K562 (cell line): ENCODE measurements at regions not wholly inside any gene's neighbourhood (a gene's known extent, or its start where the extent isn't known, plus 50 kb on each side); places are given as distances from the start of the nearest gene placed in this dataset.

Experiments used
- FOXP1 ChIP-seq: sonication (generic); formaldehyde crosslinking; IDR thresholded peaks from 2 replicates; pipeline ENCODE4 v1.8.0; 2022; ENCODE audit warnings: mild to moderate bottlenecking, missing genetic modification reagents
- HINFP ChIP-seq: fragments of 450-650 bp; conservative IDR thresholded peaks from 2 replicates; pipeline ENCODE4 v1.6.1; 2016; ENCODE audit warnings: missing genetic modification characterization, low read depth, mild to moderate bottlenecking, control low read depth, missing compliant biosample characterization
- NFE2L1 ChIP-seq: fragments of 450-650 bp; IDR thresholded peaks from 2 replicates; pipeline ENCODE4 v1.6.1; 2016; ENCODE audit warnings: missing genetic modification characterization, low read depth, mild to moderate bottlenecking, missing compliant biosample characterization, moderate library complexity, borderline replicate concordance
- POLR2A ChIP-seq: fragments of 450-650 bp; conservative IDR thresholded peaks from 2 replicates; pipeline ENCODE4 v1.6.1; 2016
- RFX5 ChIP-seq: IDR thresholded peaks from 2 replicates; pipeline ENCODE4 v1.6.1; 2011; ENCODE audit warnings: low read depth, mild to moderate bottlenecking, improper control_type of control experiment, low read length
- SMC3 ChIP-seq: conservative IDR thresholded peaks from 2 replicates; pipeline ENCODE4 v1.6.1; 2011; ENCODE audit warnings: low read depth, low read length, improper control_type of control experiment; ENCODE audit not compliant: insufficient read depth
- SRSF9 ChIP-seq: fragments of 200-400 bp; formaldehyde crosslinking; IDR thresholded peaks from 2 replicates; pipeline ENCODE4 v1.6.1; 2017; ENCODE audit warnings: low read depth, low read length, borderline replicate concordance
- ZHX1 ChIP-seq: fragments of 150-350 bp; conservative IDR thresholded peaks from 2 replicates; pipeline ENCODE4 v1.6.1; 2014; ENCODE audit warnings: low read length
- ZNF512 ChIP-seq: IDR thresholded peaks from 2 replicates; pipeline ENCODE4 v1.6.1; 2016; ENCODE audit warnings: missing genetic modification characterization, missing compliant biosample characterization
- ZNF780A ChIP-seq: fragments of 250-450 bp; sonication (Bioruptor Pico); IDR thresholded peaks from 2 replicates; pipeline ENCODE4 v1.5.0; 2021; ENCODE audit warnings: mild to moderate bottlenecking
- ZZZ3 ChIP-seq: fragments of 450-650 bp; IDR thresholded peaks from 2 replicates; pipeline ENCODE4 v1.6.1; 2016; ENCODE audit warnings: antibody characterized with exemption, mild to moderate bottlenecking, moderate library complexity
- TF ChIP-seq, protein P1 (sequence below): fragments of 450-650 bp; formaldehyde crosslinking; IDR thresholded peaks from 2 replicates; pipeline ENCODE4 v1.4.0; 2022; ENCODE audit warnings: missing genetic modification characterization
- TF ChIP-seq, protein P2 (sequence below): sonication (generic); formaldehyde crosslinking; IDR thresholded peaks from 2 replicates; pipeline ENCODE4 v1.9.0; 2022; ENCODE audit warnings: mild to moderate bottlenecking, missing genetic modification reagents
- TF ChIP-seq, protein P3 (sequence below), 3 experiments: IDR thresholded peaks in 2 of 3; conservative IDR thresholded peaks in 1 of 3; 2 replicates each; pipeline ENCODE4 v1.5.1; 2011 to 2012; ENCODE audit warnings: low read length in 3 of 3, mild to moderate bottlenecking in 3 of 3, control low read depth in 2 of 3, improper control_type of control experiment in 1 of 3, inconsistent platforms in 1 of 3, low read depth in 1 of 3, mixed read lengths in 1 of 3, moderate library complexity in 1 of 3; ENCODE audit not compliant: insufficient read depth in 2 of 3

- TF ChIP-seq RFX5 (no peak), FOXP1 (CRISPR knock-in tag) (no peak), ZNF780A (CRISPR knock-in tag) (no peak), ZZZ3 (no peak), POLR2A (no peak), HINFP (no peak), NFE2L1 (no peak), SRSF9 (no peak), SMC3 (no peak), ZNF512 (tag) (no peak), ZHX1 (no peak)
- TF ChIP-seq, protein P1, sequence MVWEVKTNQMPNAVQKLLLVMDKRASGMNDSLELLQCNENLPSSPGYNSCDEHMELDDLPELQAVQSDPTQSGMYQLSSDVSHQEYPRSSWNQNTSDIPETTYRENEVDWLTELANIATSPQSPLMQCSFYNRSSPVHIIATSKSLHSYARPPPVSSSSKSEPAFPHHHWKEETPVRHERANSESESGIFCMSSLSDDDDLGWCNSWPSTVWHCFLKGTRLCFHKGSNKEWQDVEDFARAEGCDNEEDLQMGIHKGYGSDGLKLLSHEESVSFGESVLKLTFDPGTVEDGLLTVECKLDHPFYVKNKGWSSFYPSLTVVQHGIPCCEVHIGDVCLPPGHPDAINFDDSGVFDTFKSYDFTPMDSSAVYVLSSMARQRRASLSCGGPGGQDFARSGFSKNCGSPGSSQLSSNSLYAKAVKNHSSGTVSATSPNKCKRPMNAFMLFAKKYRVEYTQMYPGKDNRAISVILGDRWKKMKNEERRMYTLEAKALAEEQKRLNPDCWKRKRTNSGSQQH = no peak
- TF ChIP-seq, protein P2, sequence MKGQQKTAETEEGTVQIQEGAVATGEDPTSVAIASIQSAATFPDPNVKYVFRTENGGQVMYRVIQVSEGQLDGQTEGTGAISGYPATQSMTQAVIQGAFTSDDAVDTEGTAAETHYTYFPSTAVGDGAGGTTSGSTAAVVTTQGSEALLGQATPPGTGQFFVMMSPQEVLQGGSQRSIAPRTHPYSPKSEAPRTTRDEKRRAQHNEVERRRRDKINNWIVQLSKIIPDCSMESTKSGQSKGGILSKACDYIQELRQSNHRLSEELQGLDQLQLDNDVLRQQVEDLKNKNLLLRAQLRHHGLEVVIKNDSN (CRISPR knock-in tag) = no peak
- TF ChIP-seq, protein P3, sequence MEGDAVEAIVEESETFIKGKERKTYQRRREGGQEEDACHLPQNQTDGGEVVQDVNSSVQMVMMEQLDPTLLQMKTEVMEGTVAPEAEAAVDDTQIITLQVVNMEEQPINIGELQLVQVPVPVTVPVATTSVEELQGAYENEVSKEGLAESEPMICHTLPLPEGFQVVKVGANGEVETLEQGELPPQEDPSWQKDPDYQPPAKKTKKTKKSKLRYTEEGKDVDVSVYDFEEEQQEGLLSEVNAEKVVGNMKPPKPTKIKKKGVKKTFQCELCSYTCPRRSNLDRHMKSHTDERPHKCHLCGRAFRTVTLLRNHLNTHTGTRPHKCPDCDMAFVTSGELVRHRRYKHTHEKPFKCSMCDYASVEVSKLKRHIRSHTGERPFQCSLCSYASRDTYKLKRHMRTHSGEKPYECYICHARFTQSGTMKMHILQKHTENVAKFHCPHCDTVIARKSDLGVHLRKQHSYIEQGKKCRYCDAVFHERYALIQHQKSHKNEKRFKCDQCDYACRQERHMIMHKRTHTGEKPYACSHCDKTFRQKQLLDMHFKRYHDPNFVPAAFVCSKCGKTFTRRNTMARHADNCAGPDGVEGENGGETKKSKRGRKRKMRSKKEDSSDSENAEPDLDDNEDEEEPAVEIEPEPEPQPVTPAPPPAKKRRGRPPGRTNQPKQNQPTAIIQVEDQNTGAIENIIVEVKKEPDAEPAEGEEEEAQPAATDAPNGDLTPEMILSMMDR (IDR thresholded peaks at IDR 0.05 in 2 of 3, conservative IDR thresholded peaks at IDR 0.05 in 1 of 3; ENCODE audit: insufficient read depth in 2 of 3, low read depth in 1 of 3, low read length in 3 of 3) = no peak
These were observed 210.7 kb downstream of the ARL4C start for GRCh38 chr2:234286118-234286598.
